ENCODE measurements at regions not wholly inside any gene's neighbourhood (a gene's known extent, or its start where the extent isn't known, plus 50 kb on each side); places are given as distances from the start of the nearest gene placed in this dataset.

- DNase-seq (peak in 1 of 4 donors; percentile 14), ATAC-seq (no peak)
- intact Hi-C loops (cut with DNase I), result no loop called here
- H3K27ac ChIP-seq, result no peak overlapping the region
- no peak overlapping the region for H3K4me3 ChIP-seq
- H3K36me3 ChIP-seq, result no peaks in the 10 kb centered on the region
- no peaks in the 10 kb centered on the region for H3K4me1 ChIP-seq
- H3K9me3 ChIP-seq, result no peaks in the 10 kb centered on the region
- H3K27me3 ChIP-seq, result no peaks in the 10 kb centered on the region
- TF ChIP-seq CTCF (IDR thresholded peaks at IDR 0.05), result no peak
Measured at GRCh38 chr5:8247049-8247899, 378.3 kb downstream of the MTRR start.

GRCh38 chr5:8253376-8253775, 384.4 kb downstream of the MTRR start:
- H3K27me3 ChIP-seq, result no peaks in the 10 kb centered on the region
- no peaks in the 10 kb centered on the region for H3K9me3 ChIP-seq
- H3K4me1 ChIP-seq, result no peaks in the 10 kb centered on the region
- ATAC-seq (no peak), DNase-seq (no peak)
- no peak overlapping the region for H3K4me3 ChIP-seq
- H3K36me3 ChIP-seq, result no peaks in the 10 kb centered on the region
- TF ChIP-seq CTCF (IDR thresholded peaks at IDR 0.05), result no peak
- intact Hi-C loops (cut with DNase I), result no loop called here
- H3K27ac ChIP-seq, result no peak overlapping the region

- Histone ChIP-seq H3K27ac (no peak overlapping the region), H3K4me3 (no peak overlapping the region), H3K9me3 (no peaks in the 10 kb centered on the region), H3K27me3 (no peaks in the 10 kb centered on the region), H3K36me3 (no peaks in the 10 kb centered on the region), H3K4me1 (no peaks in the 10 kb centered on the region)
- ATAC-seq (no peak), DNase-seq (no peak)
- intact Hi-C loops (cut with DNase I), result no loop called here
- TF ChIP-seq CTCF (IDR thresholded peaks at IDR 0.05), result no peak
Measured at GRCh38 chr5:8254674-8255073, 385.7 kb downstream of the MTRR start.

- no peaks in the 10 kb centered on the region for H3K4me1 ChIP-seq
- ATAC-seq (no peak), DNase-seq (no peak)
- no peaks in the 10 kb centered on the region for H3K9me3 ChIP-seq
- no peaks in the 10 kb centered on the region for H3K27me3 ChIP-seq
- H3K27ac ChIP-seq, result no peak overlapping the region
- no peaks in the 10 kb centered on the region for H3K36me3 ChIP-seq
- intact Hi-C loops (cut with DNase I), result no loop called here
- H3K4me3 ChIP-seq, result no peak overlapping the region
- no peak for TF ChIP-seq CTCF (IDR thresholded peaks at IDR 0.05)
Measured at GRCh38 chr5:8258801-8259200, 389.9 kb downstream of the MTRR start.

- H3K36me3 ChIP-seq, result no peaks in the 10 kb centered on the region
- H3K4me3 ChIP-seq, result no peak overlapping the region
- H3K9me3 ChIP-seq, result peaks cover 0 to 9% of the 10 kb centered on the region in 2 donors
- DNase-seq, result no peak
- no peaks in the 10 kb centered on the region for H3K4me1 ChIP-seq
- H3K27me3 ChIP-seq, result no peaks in the 10 kb centered on the region
- no peak overlapping the region for H3K27ac ChIP-seq
- intact Hi-C loops (cut with DNase I), result no loop called here
- ATAC-seq, result no peak
- no peak for TF ChIP-seq CTCF (IDR thresholded peaks at IDR 0.05)
Measured at GRCh38 chr5:8270246-8270645, 401.3 kb downstream of the MTRR start.

Measured in left lung (tissue), 4 donors.